ENCODE measurements at regions not wholly inside any gene's neighbourhood (a gene's known extent, or its start where the extent isn't known, plus 50 kb on each side); places are given as distances from the start of the nearest gene placed in this dataset.

- Histone ChIP-seq H3K4me3 (no peak overlapping the region), H3K36me3 (ENCODE audit: insufficient read depth in 1 of 2, low read depth in 1 of 2) (no peaks in the 10 kb centered on the region), H3K27me3 (ENCODE audit: insufficient read depth in 3 of 3, low read length in 2 of 3) (peaks cover 0 to 4% (median 0%) of the 10 kb centered on the region in 3 donors), H3K9me3 (no peaks in the 10 kb centered on the region), H3K4me1 (no peaks in the 10 kb centered on the region), H3K27ac (no peak overlapping the region)
- WGBS, 3 donors = 67 to 78% (median 71%) methylated on average over 2 of the region's 2 CpGs
- intact Hi-C loops (cut with DNase I) = no loop called here
- no peak for DNase-seq
- no peak for TF ChIP-seq CTCF (IDR thresholded peaks at IDR 0.05)
- ATAC-seq = no peak
Observed at GRCh38 chrX:94114362-94114761, 440.4 kb downstream of the FAM133A start.

- ATAC-seq = no peak
- H3K36me3 ChIP-seq (ENCODE audit: insufficient read depth in 1 of 2, low read depth in 1 of 2) = no peaks in the 10 kb centered on the region
- intact Hi-C loops (cut with DNase I) = no loop called here
- WGBS, 3 donors = 77 to 88% (median 80%) methylated on average over 2 of the region's 2 CpGs
- no peaks in the 10 kb centered on the region for H3K9me3 ChIP-seq
- no peaks in the 10 kb centered on the region for H3K27me3 ChIP-seq (ENCODE audit: insufficient read depth in 3 of 3, low read length in 2 of 3)
- no peaks in the 10 kb centered on the region for H3K4me1 ChIP-seq
- H3K4me3 ChIP-seq = no peak overlapping the region
- no peak overlapping the region for H3K27ac ChIP-seq
- no peak for TF ChIP-seq CTCF (IDR thresholded peaks at IDR 0.05)
- DNase-seq = no peak
Observed at GRCh38 chrX:94121799-94122198, 447.8 kb downstream of the FAM133A start.

GRCh38 chrX:94123062-94123461 is 449.1 kb downstream of the FAM133A start:
- 57 to 66% (median 63%) methylated on average over 2 of the region's 2 CpGs for WGBS, 3 donors
- Histone ChIP-seq H3K9me3 (no peaks in the 10 kb centered on the region), H3K4me1 (no peaks in the 10 kb centered on the region), H3K27me3 (ENCODE audit: insufficient read depth in 3 of 3, low read length in 2 of 3) (no peaks in the 10 kb centered on the region), H3K4me3 (no peak overlapping the region), H3K36me3 (ENCODE audit: insufficient read depth in 1 of 2, low read depth in 1 of 2) (no peaks in the 10 kb centered on the region), H3K27ac (no peak overlapping the region)
- ATAC-seq = no peak
- TF ChIP-seq CTCF (IDR thresholded peaks at IDR 0.05) = no peak
- intact Hi-C loops (cut with DNase I) = no loop called here
- DNase-seq = no peak

GRCh38 chrX:94162971-94163370 is 489.0 kb downstream of the FAM133A start:
- H3K4me1 ChIP-seq = no peaks in the 10 kb centered on the region
- no peak for TF ChIP-seq CTCF (IDR thresholded peaks at IDR 0.05)
- no peaks in the 10 kb centered on the region for H3K27me3 ChIP-seq (ENCODE audit: insufficient read depth in 3 of 3, low read length in 2 of 3)
- no peaks in the 10 kb centered on the region for H3K36me3 ChIP-seq (ENCODE audit: insufficient read depth in 1 of 2, low read depth in 1 of 2)
- no peak overlapping the region for H3K4me3 ChIP-seq
- 70 to 77% (median 76%) methylated on average over 2 of the region's 2 CpGs for WGBS, 3 donors
- no peak overlapping the region for H3K27ac ChIP-seq
- H3K9me3 ChIP-seq = no peaks in the 10 kb centered on the region
- intact Hi-C loops (cut with DNase I) = no loop called here
- ATAC-seq = no peak
- DNase-seq = no peak

- Histone ChIP-seq H3K27ac (no peak overlapping the region), H3K36me3 (ENCODE audit: insufficient read depth in 1 of 2, low read depth in 1 of 2) (no peaks in the 10 kb centered on the region), H3K9me3 (no peaks in the 10 kb centered on the region), H3K27me3 (ENCODE audit: insufficient read depth in 3 of 3, low read length in 2 of 3) (no peaks in the 10 kb centered on the region), H3K4me3 (no peak overlapping the region), H3K4me1 (no peaks in the 10 kb centered on the region)
- ATAC-seq (no peak), DNase-seq (no peak)
- WGBS, 3 donors = 59 to 67% (median 67%) methylated on average over 9 of the region's 9 CpGs
- no peak for TF ChIP-seq CTCF (IDR thresholded peaks at IDR 0.05)
- intact Hi-C loops (cut with DNase I) = no loop called here
Observed at GRCh38 chrX:94178145-94178788, 504.3 kb downstream of the FAM133A start.

Measured in psoas muscle (tissue), 7 donors.